ENCODE measurements at regions not wholly inside any gene's neighbourhood (a gene's known extent, or its start where the extent isn't known, plus 50 kb on each side); places are given as distances from the start of the nearest gene placed in this dataset.

DNA sequence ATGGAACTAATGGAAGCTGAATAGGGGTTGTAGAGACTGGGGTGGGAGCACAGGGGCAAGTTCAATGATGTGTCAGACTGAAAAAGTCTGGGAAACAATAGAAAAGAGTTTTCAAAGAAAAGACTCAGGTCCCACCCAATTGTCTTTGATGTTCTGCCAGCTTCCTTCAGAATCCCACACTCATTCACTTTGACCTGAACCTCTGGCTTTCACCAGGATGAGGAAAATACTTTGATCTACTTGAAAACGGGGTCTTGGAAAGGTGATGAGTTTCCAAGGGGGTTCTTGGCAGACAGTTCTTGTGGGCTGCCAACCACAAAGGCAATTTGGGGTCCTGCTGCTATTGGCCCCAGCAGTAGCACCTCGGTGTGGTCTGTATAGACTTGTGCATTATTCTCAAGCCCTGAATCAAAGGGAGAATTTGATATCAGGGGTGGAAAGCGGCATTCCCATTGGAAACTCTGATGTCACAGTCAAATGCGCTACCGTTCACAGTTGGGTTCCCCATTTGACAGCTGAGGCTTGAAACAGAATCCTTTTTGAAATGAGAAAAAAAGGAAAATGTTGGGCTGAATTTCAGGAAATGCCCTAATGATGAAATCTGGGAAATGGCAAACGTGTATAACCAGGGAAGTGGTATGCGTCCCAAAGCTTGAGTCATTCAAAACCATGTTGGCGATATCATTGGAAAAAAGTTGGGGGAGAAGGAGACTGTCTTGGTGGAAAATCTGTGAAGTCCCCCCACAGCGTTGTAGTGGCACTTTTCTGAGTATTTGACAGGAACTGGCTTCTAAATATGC lies 229.2 kb upstream of the LRTM1 start:
- no peak for TF ChIP-seq CTCF (IDR thresholded peaks at IDR 0.05; ENCODE audit: low read depth, low read length)

DNA sequence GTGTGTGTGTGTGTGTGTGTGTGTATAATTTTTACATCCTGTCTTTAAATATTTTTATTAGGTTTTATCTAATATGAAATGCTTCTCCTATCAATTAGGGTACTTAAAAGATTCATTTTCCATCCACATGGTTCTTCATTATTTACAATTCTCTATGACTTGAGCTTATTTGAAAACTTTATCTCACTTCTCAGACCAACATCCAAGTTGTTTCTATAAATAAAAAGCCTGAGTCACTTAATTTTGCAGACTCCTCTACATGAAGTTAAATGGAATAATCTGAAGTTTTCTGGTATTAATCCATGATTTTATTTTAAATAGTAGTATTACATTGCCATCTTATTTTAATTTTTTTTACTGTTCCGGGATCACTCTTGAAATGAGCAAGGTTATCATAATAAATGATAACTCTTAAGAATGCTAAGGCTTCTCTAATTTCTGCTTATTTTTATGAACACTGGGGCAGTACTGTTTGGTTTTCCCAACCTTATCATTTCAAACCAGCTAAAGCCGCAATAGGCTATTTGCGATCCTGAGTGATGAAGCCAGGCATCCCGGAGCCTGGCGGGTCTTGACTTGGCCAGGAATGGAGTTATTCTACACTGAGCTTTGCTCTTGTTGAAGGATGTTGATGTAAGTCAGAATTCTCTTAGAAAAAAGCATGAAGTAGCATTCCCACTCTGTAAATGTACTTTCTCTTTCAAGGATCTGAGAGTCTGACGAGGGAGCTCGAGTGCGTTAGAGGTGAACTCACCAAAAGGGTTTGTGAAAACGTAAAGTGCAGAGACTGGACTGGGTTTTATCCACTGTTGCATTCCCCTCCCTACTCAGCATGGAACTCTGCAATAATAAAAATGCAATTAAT lies 220.2 kb upstream of the LRTM1 start:
- DNase-seq: no peak
- no peaks in the 10 kb centered on the region for H3K4me1 ChIP-seq
- peaks cover 12% of the 10 kb centered on the region; the same call in 1 of the 2 replicates for H3K27me3 ChIP-seq
- H3K36me3 ChIP-seq: no peaks in the 10 kb centered on the region
- no peaks in the 10 kb centered on the region for H3K9me3 ChIP-seq
- TF ChIP-seq CTCF (IDR thresholded peaks at IDR 0.05; ENCODE audit: low read depth, low read length): no peak
- no peak overlapping the region for H3K4me3 ChIP-seq (ENCODE audit: low read depth, low read length)

More for the DNA sequence above, 229.2 kb upstream of the LRTM1 start:
- DNase-seq: no peak
- no peaks in the 10 kb centered on the region for H3K27me3 ChIP-seq
- no peaks in the 10 kb centered on the region for H3K36me3 ChIP-seq
- no peaks in the 10 kb centered on the region for H3K9me3 ChIP-seq
- no peak overlapping the region for H3K4me3 ChIP-seq (ENCODE audit: low read depth, low read length)
- no peaks in the 10 kb centered on the region for H3K4me1 ChIP-seq

DNA sequence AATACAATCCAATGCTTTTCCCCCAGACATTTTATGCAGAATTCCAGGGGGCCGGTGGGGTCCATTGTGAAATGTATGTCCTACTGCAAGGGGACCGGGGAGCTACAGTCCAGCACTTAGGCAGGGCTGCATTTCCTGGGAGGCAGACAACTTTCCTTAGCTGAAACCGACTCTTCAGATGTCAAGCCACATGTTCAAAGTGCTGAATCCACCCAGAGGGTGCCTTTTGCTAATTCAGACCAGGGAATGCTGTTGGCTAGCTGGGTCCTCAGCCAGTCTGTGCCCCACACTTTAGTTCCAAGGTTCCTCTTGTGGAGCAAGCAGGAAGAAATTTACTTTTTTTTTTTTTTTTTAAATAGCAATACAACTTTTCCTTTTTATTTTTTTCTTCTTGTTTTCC lies 219.5 kb upstream of the LRTM1 start:
- TF ChIP-seq CTCF (IDR thresholded peaks at IDR 0.05; ENCODE audit: low read depth, low read length): no peak
- Histone ChIP-seq H3K4me3 (ENCODE audit: low read depth, low read length) (no peak overlapping the region), H3K9me3 (no peaks in the 10 kb centered on the region), H3K27me3 (peaks cover 12% of the 10 kb centered on the region; the same call in 1 of the 2 replicates), H3K4me1 (no peaks in the 10 kb centered on the region), H3K36me3 (no peaks in the 10 kb centered on the region)
- DNase-seq: no peak

- Histone ChIP-seq H3K4me3 (ENCODE audit: low read depth, low read length) (no peak overlapping the region), H3K36me3 (no peaks in the 10 kb centered on the region), H3K9me3 (no peaks in the 10 kb centered on the region), H3K4me1 (no peaks in the 10 kb centered on the region), H3K27me3 (peaks cover 12% of the 10 kb centered on the region; the same call in 1 of the 2 replicates)
- no peak for DNase-seq
- no peak for TF ChIP-seq CTCF (IDR thresholded peaks at IDR 0.05; ENCODE audit: low read depth, low read length)
These were observed 218.4 kb upstream of the LRTM1 start for GRCh38 chr3:55146216-55146615.

DNA sequence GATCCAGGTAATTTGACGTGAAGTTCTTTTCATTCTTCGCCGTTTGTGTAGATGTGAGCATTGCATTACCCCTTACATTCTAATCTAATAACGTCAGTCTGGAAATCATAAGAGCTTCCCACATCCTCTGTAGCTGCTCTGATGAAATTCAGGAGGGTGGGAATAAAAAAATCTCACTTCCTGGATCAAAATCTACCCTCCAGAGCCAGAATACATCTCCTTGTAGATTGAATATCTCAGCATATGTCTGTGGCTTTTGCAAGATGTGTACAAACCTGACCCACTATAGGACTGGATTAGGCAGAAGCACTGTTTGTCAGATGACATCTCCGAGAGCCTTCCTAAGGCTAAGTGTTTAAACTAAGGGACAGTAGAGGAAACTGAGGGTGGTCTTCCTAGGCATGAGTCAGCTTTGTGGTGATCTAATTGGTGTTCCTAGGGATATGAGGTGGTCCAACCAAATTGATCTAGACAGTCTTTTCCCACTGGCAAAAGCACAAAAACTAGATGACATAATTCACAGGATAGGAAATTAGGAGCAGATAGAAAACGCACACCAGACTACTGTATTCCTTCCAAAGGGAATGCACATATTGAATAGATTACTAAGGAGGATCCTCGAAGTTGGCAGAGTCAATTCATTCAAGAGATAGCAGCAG lies 216.3 kb upstream of the LRTM1 start:
- Histone ChIP-seq H3K36me3 (no peaks in the 10 kb centered on the region), H3K4me1 (no peaks in the 10 kb centered on the region), H3K4me3 (ENCODE audit: low read depth, low read length) (no peak overlapping the region), H3K27me3 (peaks cover 9% of the 10 kb centered on the region; the same call in 1 of the 2 replicates), H3K9me3 (no peaks in the 10 kb centered on the region)
- no peak for TF ChIP-seq CTCF (IDR thresholded peaks at IDR 0.05; ENCODE audit: low read depth, low read length)
- DNase-seq: no peak
